Right atrium auricular region (tissue), 2 donors: ENCODE measurements at regions not wholly inside any gene's neighbourhood (a gene's known extent, or its start where the extent isn't known, plus 50 kb on each side); places are given as distances from the start of the nearest gene placed in this dataset.

Experiments used
- DNase-seq: peaks from one replicate; pipeline ENCODE4 v3.0.0-alpha.2; 2019; ENCODE audit warnings: low spot score
- H3K27ac ChIP-seq, 2 donors: fragments of 200-600 bp; sonication (generic); 1 replicate in 1 of 2; 2 replicates in 1 of 2; pipeline ENCODE4 v1.5.1; 2016 to 2019
- H3K27me3 ChIP-seq, 2 donors: fragments of 200-600 bp; sonication (generic); one replicate each; pipeline versions ENCODE4 v1.5.1 to v1.6.0; 2017 to 2019
- H3K36me3 ChIP-seq: fragments of 200-600 bp; sonication (generic); one replicate; pipeline ENCODE4 v1.5.1; 2016
- H3K4me1 ChIP-seq, 2 donors: fragments of 200-600 bp; sonication (generic); one replicate each; pipeline versions ENCODE4 v1.5.1 to v1.6.0; 2017 to 2019
- H3K4me3 ChIP-seq, 2 donors: fragments of 200-600 bp; sonication (generic); 1 replicate in 1 of 2; 2 replicates in 1 of 2; pipeline ENCODE4 v1.5.1; 2017 to 2019; ENCODE audit warnings: mild to moderate bottlenecking in 1 of 2, moderate library complexity in 1 of 2
- H3K9me3 ChIP-seq, 2 donors: fragments of 200-600 bp; sonication (generic); one replicate each; pipeline ENCODE4 v1.5.1; 2019
- CTCF ChIP-seq, 2 donors: fragments of 200-600 bp; sonication (generic); IDR thresholded peaks; one replicate each; pipeline ENCODE4 v1.5.1; 2019; ENCODE audit warnings: antibody characterized with exemption in 2 of 2

DNA sequence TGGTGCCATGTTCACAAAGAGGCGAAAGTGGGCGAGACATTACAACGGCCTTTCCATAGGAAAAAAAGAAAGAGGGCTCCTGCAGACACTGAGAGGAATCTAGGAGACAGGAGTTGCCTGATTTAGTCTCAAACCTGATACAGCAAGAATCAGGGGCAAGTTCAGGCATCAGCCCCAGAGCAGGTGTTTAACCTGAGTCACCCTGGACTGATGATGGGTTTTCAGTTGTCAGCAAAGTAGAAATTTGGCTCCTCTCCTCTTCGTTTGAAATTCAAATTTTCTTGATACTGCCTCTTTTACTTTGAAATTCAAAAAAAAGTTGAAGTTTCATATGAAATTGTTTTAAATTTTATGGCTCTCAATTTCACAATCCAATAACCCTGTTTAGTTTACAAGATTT lies 189.5 kb downstream of the ABCC12 start:
- Histone ChIP-seq H3K9me3 (no peaks in the 10 kb centered on the region), H3K36me3 (no peaks in the 10 kb centered on the region), H3K27me3 (no peaks in the 10 kb centered on the region), H3K27ac (no peak overlapping the region), H3K4me1 (no peaks in the 10 kb centered on the region), H3K4me3 (no peak overlapping the region)
- no peak for DNase-seq
- no peak for TF ChIP-seq CTCF (IDR thresholded peaks at IDR 0.05)

GRCh38 chr16:47965439-47965838 lies 190.4 kb downstream of the ABCC12 start:
- no peaks in the 10 kb centered on the region for H3K9me3 ChIP-seq
- H3K27ac ChIP-seq, result no peak overlapping the region
- no peak for DNase-seq
- H3K4me3 ChIP-seq, result no peak overlapping the region
- H3K27me3 ChIP-seq, result no peaks in the 10 kb centered on the region
- TF ChIP-seq CTCF (IDR thresholded peaks at IDR 0.05), result no peak
- no peaks in the 10 kb centered on the region for H3K4me1 ChIP-seq
- no peaks in the 10 kb centered on the region for H3K36me3 ChIP-seq

DNA sequence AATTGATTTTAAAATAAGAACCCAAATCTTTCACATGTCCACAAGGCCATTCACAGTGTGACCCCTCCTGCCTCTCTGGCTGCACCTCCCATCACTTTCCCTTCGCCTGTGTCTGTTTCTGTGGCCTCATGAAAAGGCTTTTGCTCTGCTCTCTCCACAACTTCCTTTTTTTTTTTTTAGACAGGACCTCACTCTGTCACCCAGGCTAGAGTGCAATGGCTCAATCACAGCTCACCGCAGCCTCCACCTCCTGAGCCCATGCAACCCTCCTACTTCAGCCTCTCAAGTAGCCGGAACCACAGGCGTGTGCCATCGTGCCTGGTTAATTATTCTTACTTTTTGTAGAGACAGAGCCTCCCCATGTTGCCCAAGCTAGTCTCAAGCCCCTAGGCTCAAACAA lies 197.1 kb downstream of the ABCC12 start:
- Histone ChIP-seq H3K4me3 (no peak overlapping the region), H3K9me3 (no peaks in the 10 kb centered on the region), H3K27me3 (no peaks in the 10 kb centered on the region), H3K27ac (no peak overlapping the region), H3K36me3 (no peaks in the 10 kb centered on the region), H3K4me1 (no peaks in the 10 kb centered on the region)
- TF ChIP-seq CTCF (IDR thresholded peaks at IDR 0.05), result no peak
- no peak for DNase-seq

DNA sequence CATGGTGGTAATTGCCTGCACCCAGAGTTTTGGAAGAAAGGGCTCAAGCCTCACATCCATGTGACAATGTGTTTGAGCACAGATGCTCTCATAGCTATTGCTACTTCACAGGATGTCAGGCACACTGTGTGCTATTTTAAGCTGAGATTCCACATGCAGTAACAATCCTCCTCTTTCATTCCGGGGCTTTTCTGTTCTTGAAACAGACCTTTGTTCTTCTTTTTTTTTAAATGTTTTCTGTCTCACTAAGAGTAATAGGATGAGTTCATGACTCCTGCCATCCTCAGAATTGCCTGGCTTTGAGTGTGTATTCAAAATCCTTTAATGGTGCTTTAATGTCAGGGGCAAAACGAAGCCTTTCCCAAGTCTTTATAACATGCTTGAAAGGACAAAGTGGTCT lies 198.9 kb downstream of the ABCC12 start:
- no peak for DNase-seq
- H3K9me3 ChIP-seq, result no peaks in the 10 kb centered on the region
- H3K36me3 ChIP-seq, result no peaks in the 10 kb centered on the region
- no peak overlapping the region for H3K4me3 ChIP-seq
- no peaks in the 10 kb centered on the region for H3K4me1 ChIP-seq
- no peaks in the 10 kb centered on the region for H3K27me3 ChIP-seq
- no peak overlapping the region for H3K27ac ChIP-seq
- no peak for TF ChIP-seq CTCF (IDR thresholded peaks at IDR 0.05)

DNA sequence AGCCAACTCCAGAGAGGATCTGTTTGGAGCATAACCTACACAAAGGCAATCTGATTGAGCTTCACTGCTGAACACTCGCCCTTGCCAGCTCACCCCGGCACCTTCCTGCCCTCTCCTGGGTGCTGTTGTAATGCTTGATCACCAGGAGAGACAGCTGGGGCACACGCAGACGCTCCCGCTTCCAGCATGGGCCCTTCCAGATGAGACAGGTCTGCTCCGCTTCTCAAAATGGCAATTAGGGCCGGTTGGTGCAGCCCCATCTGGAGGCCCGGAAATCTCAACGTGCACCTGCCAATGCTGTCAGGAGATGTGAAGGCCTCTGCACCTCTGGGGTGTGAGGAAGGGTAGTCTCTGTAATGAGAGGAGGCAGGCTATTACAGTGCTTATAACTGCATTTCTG lies 206.1 kb downstream of the ABCC12 start:
- Histone ChIP-seq H3K27ac (no peak overlapping the region), H3K36me3 (no peaks in the 10 kb centered on the region), H3K27me3 (no peaks in the 10 kb centered on the region), H3K4me3 (no peak overlapping the region), H3K4me1 (no peaks in the 10 kb centered on the region), H3K9me3 (no peaks in the 10 kb centered on the region)
- no peak for DNase-seq
- no peak for TF ChIP-seq CTCF (IDR thresholded peaks at IDR 0.05)

DNA sequence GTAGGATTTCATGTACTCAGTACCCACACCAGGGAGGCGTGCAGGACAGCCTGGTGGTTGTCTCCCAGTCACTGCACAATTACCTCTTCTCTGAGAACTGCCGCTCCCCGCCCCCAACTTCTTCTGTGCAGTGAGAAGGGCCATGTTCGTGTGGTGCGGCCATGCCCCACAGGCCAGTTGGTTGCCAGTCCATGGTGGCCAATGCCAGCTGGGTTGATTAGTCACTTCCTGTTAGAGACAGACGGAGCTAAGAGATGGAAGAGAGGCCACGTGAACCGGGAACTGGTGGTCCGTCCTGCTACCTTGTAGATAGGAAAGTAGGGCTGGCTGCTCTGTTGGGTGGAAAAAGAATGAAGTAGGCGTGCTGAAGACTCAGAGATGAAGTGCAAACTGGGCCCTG lies 206.5 kb downstream of the ABCC12 start:
- DNase-seq, result no peak
- no peaks in the 10 kb centered on the region for H3K4me1 ChIP-seq
- no peaks in the 10 kb centered on the region for H3K9me3 ChIP-seq
- no peaks in the 10 kb centered on the region for H3K27me3 ChIP-seq
- no peak overlapping the region for H3K4me3 ChIP-seq
- no peaks in the 10 kb centered on the region for H3K36me3 ChIP-seq
- no peak for TF ChIP-seq CTCF (IDR thresholded peaks at IDR 0.05)
- no peak overlapping the region for H3K27ac ChIP-seq
